Lower lobe of right lung (tissue), 2 donors: ENCODE measurements at regions not wholly inside any gene's neighbourhood (a gene's known extent, or its start where the extent isn't known, plus 50 kb on each side); places are given as distances from the start of the nearest gene placed in this dataset.

Source experiments
- ATAC-seq, 2 donors: fragments of 200-7000 bp; cut with Tn5 transposase; one replicate each; pipeline ENCODE4 v1.9.1; 2020 to 2022; ENCODE audit warnings: mild to moderate bottlenecking in 2 of 2, moderate library complexity in 2 of 2
- DNase-seq: peaks from one replicate; pipeline ENCODE4 v3.0.0-alpha.2; 2020
- H3K27ac ChIP-seq: fragments of 200-600 bp; one replicate; pipeline ENCODE4 v1.8.0; 2022
- H3K27me3 ChIP-seq: fragments of 200-600 bp; one replicate; pipeline ENCODE4 v1.8.0; 2022; ENCODE audit warnings: low read depth
- H3K36me3 ChIP-seq: fragments of 200-600 bp; one replicate; pipeline ENCODE4 v1.8.0; 2022; ENCODE audit warnings: mild to moderate bottlenecking
- H3K4me1 ChIP-seq: fragments of 200-600 bp; one replicate; pipeline ENCODE4 v1.8.0; 2022
- H3K4me3 ChIP-seq: fragments of 200-600 bp; one replicate; pipeline ENCODE4 v1.8.0; 2022; ENCODE audit warnings: mild to moderate bottlenecking
- H3K9me3 ChIP-seq: fragments of 200-600 bp; one replicate; pipeline ENCODE4 v1.8.0; 2022
- intact Hi-C: fragments of 100-400 bp; cut with DNase I; formaldehyde crosslinking; loops from one replicate; pipeline ENCODE4 v1.11.0; 2022
- TF ChIP-seq, protein P1 (sequence below): fragments of 200-600 bp; IDR thresholded peaks from one replicate; pipeline ENCODE4 v1.8.0; 2022; ENCODE audit warnings: antibody characterized with exemption, mild to moderate bottlenecking
- donor health status: DM: no; HTN: yes; CAD: no; lungs with severe emphysema.

- H3K9me3 ChIP-seq: no peaks in the 10 kb centered on the region
- H3K4me1 ChIP-seq: no peaks in the 10 kb centered on the region
- H3K36me3 ChIP-seq: no peaks in the 10 kb centered on the region
- no peak overlapping the region for H3K27ac ChIP-seq
- no peaks in the 10 kb centered on the region for H3K27me3 ChIP-seq
- intact Hi-C loops: no loop called here
- ATAC-seq (peak; percentile 42 to 44), DNase-seq (no peak)
- H3K4me3 ChIP-seq: no peak overlapping the region
- TF ChIP-seq, protein P1, sequence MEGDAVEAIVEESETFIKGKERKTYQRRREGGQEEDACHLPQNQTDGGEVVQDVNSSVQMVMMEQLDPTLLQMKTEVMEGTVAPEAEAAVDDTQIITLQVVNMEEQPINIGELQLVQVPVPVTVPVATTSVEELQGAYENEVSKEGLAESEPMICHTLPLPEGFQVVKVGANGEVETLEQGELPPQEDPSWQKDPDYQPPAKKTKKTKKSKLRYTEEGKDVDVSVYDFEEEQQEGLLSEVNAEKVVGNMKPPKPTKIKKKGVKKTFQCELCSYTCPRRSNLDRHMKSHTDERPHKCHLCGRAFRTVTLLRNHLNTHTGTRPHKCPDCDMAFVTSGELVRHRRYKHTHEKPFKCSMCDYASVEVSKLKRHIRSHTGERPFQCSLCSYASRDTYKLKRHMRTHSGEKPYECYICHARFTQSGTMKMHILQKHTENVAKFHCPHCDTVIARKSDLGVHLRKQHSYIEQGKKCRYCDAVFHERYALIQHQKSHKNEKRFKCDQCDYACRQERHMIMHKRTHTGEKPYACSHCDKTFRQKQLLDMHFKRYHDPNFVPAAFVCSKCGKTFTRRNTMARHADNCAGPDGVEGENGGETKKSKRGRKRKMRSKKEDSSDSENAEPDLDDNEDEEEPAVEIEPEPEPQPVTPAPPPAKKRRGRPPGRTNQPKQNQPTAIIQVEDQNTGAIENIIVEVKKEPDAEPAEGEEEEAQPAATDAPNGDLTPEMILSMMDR: no peak
These were observed 61.8 kb downstream of the SMIM38 start for GRCh38 chr11:69217276-69218105.

DNA sequence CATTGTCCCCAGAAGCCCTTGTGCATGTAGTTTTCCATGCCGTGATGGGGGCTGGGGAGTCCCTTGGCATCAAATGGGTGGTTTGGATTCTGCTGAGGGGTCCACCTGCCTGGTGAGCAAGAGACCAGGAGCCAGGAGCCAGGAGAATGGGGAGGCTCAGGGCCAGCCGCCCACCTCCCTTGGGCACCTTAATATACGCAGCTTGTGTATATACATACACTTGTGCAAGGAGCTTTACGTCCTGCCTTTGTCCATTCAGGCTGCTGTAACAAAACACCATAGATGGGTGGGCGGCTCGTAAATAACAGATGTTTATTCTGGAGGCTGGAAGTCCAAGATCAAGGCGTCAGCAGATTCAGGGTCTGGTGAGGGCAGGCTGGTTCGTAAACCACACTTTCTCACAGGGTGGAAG lies 62.5 kb downstream of the SMIM38 start:
- TF ChIP-seq, protein P1: no peak
- H3K27me3 ChIP-seq: no peaks in the 10 kb centered on the region
- no peak overlapping the region for H3K4me3 ChIP-seq
- H3K36me3 ChIP-seq: no peaks in the 10 kb centered on the region
- DNase-seq (no peak), ATAC-seq (no peak)
- no peaks in the 10 kb centered on the region for H3K9me3 ChIP-seq
- H3K4me1 ChIP-seq: no peaks in the 10 kb centered on the region
- H3K27ac ChIP-seq: no peak overlapping the region
- intact Hi-C loops: no loop called here

- Histone ChIP-seq H3K4me3 (no peak overlapping the region), H3K27me3 (no peaks in the 10 kb centered on the region), H3K36me3 (no peaks in the 10 kb centered on the region), H3K27ac (no peak overlapping the region), H3K4me1 (no peaks in the 10 kb centered on the region), H3K9me3 (no peaks in the 10 kb centered on the region)
- intact Hi-C loops: no loop called here
- TF ChIP-seq, protein P1: no peak
- DNase-seq: no peak
- no peak for ATAC-seq
These were observed 63.4 kb downstream of the SMIM38 start for GRCh38 chr11:69218946-69219720.

GRCh38 chr11:69219991-69220390 lies 64.3 kb downstream of the SMIM38 start:
- no peaks in the 10 kb centered on the region for H3K27me3 ChIP-seq
- intact Hi-C loops: no loop called here

GRCh38 chr11:69220561-69221051 lies 64.9 kb downstream of the SMIM38 start:
- H3K9me3 ChIP-seq: no peaks in the 10 kb centered on the region
- intact Hi-C loops: no loop called here
- no peak overlapping the region for H3K4me3 ChIP-seq
- no peak overlapping the region for H3K27ac ChIP-seq
- no peaks in the 10 kb centered on the region for H3K36me3 ChIP-seq
- no peaks in the 10 kb centered on the region for H3K27me3 ChIP-seq
- H3K4me1 ChIP-seq: no peaks in the 10 kb centered on the region
- TF ChIP-seq, protein P1: no peak
- no peak for DNase-seq
- ATAC-seq: no peak

More at GRCh38 chr11:69219991-69220390, 64.3 kb downstream of the SMIM38 start:
- Histone ChIP-seq H3K4me1 (no peaks in the 10 kb centered on the region), H3K27ac (no peak overlapping the region), H3K36me3 (no peaks in the 10 kb centered on the region), H3K4me3 (no peak overlapping the region), H3K9me3 (no peaks in the 10 kb centered on the region)
- TF ChIP-seq, protein P1: no peak
- ATAC-seq: no peak
- DNase-seq: no peak
